Adrenal gland (tissue), 9 donors: ENCODE measurements at regions not wholly inside any gene's neighbourhood (a gene's known extent, or its start where the extent isn't known, plus 50 kb on each side); places are given as distances from the start of the nearest gene placed in this dataset.

Source experiments
- DNase-seq, 7 donors: peaks; one replicate each; pipeline ENCODE4 v3.0.0-alpha.2; 2019 to 2020
- H3K27ac ChIP-seq, 5 donors: fragments of 200-600 bp; sonication (generic) in 4 of 5; 1 replicate in 3 of 5; 2 replicates in 2 of 5; pipeline versions ENCODE4 v1.5.1 to v1.8.0; 2016 to 2020; ENCODE audit warnings: mild to moderate bottlenecking in 1 of 5
- H3K27me3 ChIP-seq: fragments of 200-600 bp; 2 replicates; pipeline ENCODE4 v1.8.0; 2021
- H3K36me3 ChIP-seq, 2 donors: fragments of 200-600 bp; replicated peaks in 1 of 2; 1 replicate in 1 of 2; 2 replicates in 1 of 2; pipeline versions ENCODE4 v1.5.1 to v1.8.0; 2018 to 2022
- H3K4me1 ChIP-seq, 2 donors: fragments of 200-600 bp; replicated peaks in 1 of 2; 1 replicate in 1 of 2; 2 replicates in 1 of 2; pipeline versions ENCODE4 v1.5.1 to v1.8.0; 2018 to 2021
- H3K4me3 ChIP-seq, 4 donors: fragments of 200-600 bp; sonication (generic) in 3 of 4; one replicate each; pipeline ENCODE4 v1.5.1; 2016 to 2018
- H3K9me3 ChIP-seq, 3 donors: fragments of 200-600 bp; sonication (generic) in 1 of 3; replicated peaks in 1 of 3; 1 replicate in 2 of 3; 2 replicates in 1 of 3; pipeline versions ENCODE4 v1.5.1 to v1.8.0; 2016 to 2021
- CTCF ChIP-seq, 6 experiments: fragments of 450-650 bp in 4 of 6; fragments of 200-600 bp in 2 of 6; sonication (generic) in 1 of 6; IDR thresholded peaks; 1 replicate in 5 of 6; 2 replicates in 1 of 6; pipeline versions ENCODE4 v1.5.1 to v1.8.0; 2016 to 2021; ENCODE audit warnings: antibody characterized with exemption in 6 of 6, mild to moderate bottlenecking in 2 of 6, moderate library complexity in 1 of 6
- POLR2A ChIP-seq, 2 donors: fragments of 450-650 bp; IDR thresholded peaks; one replicate each; pipeline ENCODE4 v1.6.1; 2017; ENCODE audit warnings: antibody characterized with exemption in 2 of 2, mild to moderate bottlenecking in 2 of 2, moderate library complexity in 1 of 2
- WGBS, 4 donors: extraction: QIAGEN DNeasy Blood & Tissue Kit in 2 of 4; methylation state at CpG; one replicate each; pipeline versions ENCODE4 v1.1.5 to v1.1.7; 2013 to 2017; 5-methylcytosine and 5-hydroxymethylcytosine counted together
- intact Hi-C, 2 donors: fragments of 100-400 bp; cut with DNase I; formaldehyde crosslinking; loops; one replicate each; pipeline versions ENCODE4 v1.14.1 to v1.15.0; 2022 to 2023
- donor health status: healthy with polysubstance abuse.
- donor health status: Bipolar disorder and iron deficiency.
- donor health status: DM: yes; HTN: yes; CAD: no.
- donor health status: DM: no; HTN: no; CAD: no.
- donor health status: DM: no; HTN: no; CAD: no.

- no peaks in the 10 kb centered on the region for H3K4me1 ChIP-seq
- intact Hi-C loops, result no loop called here
- peaks cover 13% of the 10 kb centered on the region for H3K27me3 ChIP-seq
- no peak for TF ChIP-seq CTCF (IDR thresholded peaks at IDR 0.05)
- TF ChIP-seq POLR2A (IDR thresholded peaks at IDR 0.05), result no peak
- no peaks in the 10 kb centered on the region for H3K9me3 ChIP-seq
- no peak overlapping the region for H3K27ac ChIP-seq
- no peak overlapping the region for H3K4me3 ChIP-seq
- no peaks in the 10 kb centered on the region for H3K36me3 ChIP-seq
- DNase-seq, result no peak
Measured at GRCh38 chr6:167454003-167454402, 129.1 kb downstream of the TTLL2 start.

GRCh38 chr6:167455371-167455770 is 130.5 kb downstream of the TTLL2 start:
- WGBS, 4 donors, result 80 to 89% (median 84%) methylated on average over 4 of the region's 4 CpGs
- Histone ChIP-seq H3K36me3 (no peaks in the 10 kb centered on the region), H3K4me3 (no peak overlapping the region), H3K27me3 (peaks cover 16% of the 10 kb centered on the region), H3K27ac (no peak overlapping the region), H3K9me3 (no peaks in the 10 kb centered on the region), H3K4me1 (no peaks in the 10 kb centered on the region)
- no peak for DNase-seq
- no peak for TF ChIP-seq POLR2A (IDR thresholded peaks at IDR 0.05)
- TF ChIP-seq CTCF (IDR thresholded peaks at IDR 0.05), result no peak
- intact Hi-C loops, result no loop called here

GRCh38 chr6:167462514-167463312 is 137.8 kb downstream of the TTLL2 start:
- TF ChIP-seq CTCF (IDR thresholded peaks at IDR 0.05) (no peak), POLR2A (IDR thresholded peaks at IDR 0.05) (no peak)
- H3K27me3 ChIP-seq, result peaks cover 11% of the 10 kb centered on the region
- no peaks in the 10 kb centered on the region for H3K36me3 ChIP-seq
- intact Hi-C loops, result no loop called here
- no peak for DNase-seq
- H3K9me3 ChIP-seq, result no peaks in the 10 kb centered on the region
- H3K4me3 ChIP-seq, result no peak overlapping the region
- no peak overlapping the region for H3K27ac ChIP-seq
- 82 to 87% (median 86%) methylated on average over 10 to 12 of the region's 12 CpGs for WGBS, 4 donors
- H3K4me1 ChIP-seq, result no peaks in the 10 kb centered on the region

GRCh38 chr6:167464177-167464576 is 139.3 kb downstream of the TTLL2 start:
- WGBS, 4 donors, result 89 to 95% (median 90%) methylated on average over 7 of the region's 7 CpGs

More at GRCh38 chr6:167464177-167464576, 139.3 kb downstream of the TTLL2 start:
- intact Hi-C loops, result no loop called here
- Histone ChIP-seq H3K9me3 (no peaks in the 10 kb centered on the region), H3K27ac (no peak overlapping the region), H3K4me3 (no peak overlapping the region), H3K36me3 (no peaks in the 10 kb centered on the region), H3K4me1 (no peaks in the 10 kb centered on the region), H3K27me3 (peaks cover 3% of the 10 kb centered on the region)
- no peak for TF ChIP-seq POLR2A (IDR thresholded peaks at IDR 0.05)
- TF ChIP-seq CTCF (IDR thresholded peaks at IDR 0.05), result no peak
- no peak for DNase-seq
